GM12891 (cell line): ENCODE measurements at regions not wholly inside any gene's neighbourhood (a gene's known extent, or its start where the extent isn't known, plus 50 kb on each side); places are given as distances from the start of the nearest gene placed in this dataset.

ENCODE experiments used
- PAX5 ChIP-seq: IDR thresholded peaks from 2 replicates; pipeline ENCODE4 v1.6.1; 2011; ENCODE audit warnings: low read length, moderate library complexity, mild to moderate bottlenecking; ENCODE audit not compliant: insufficient read depth, severe bottlenecking
- POLR2A ChIP-seq: IDR thresholded peaks from 2 replicates; pipeline ENCODE4 v1.6.1; 2011; ENCODE audit warnings: low read depth, low read length, control low read depth
- POLR2AphosphoS5 ChIP-seq: IDR thresholded peaks from 2 replicates; pipeline ENCODE4 v1.6.1; 2011; ENCODE audit warnings: low read depth, low read length, control low read depth
- TAF1 ChIP-seq: IDR thresholded peaks from 2 replicates; pipeline ENCODE4 v1.6.1; 2011; ENCODE audit warnings: low read depth, low read length, control low read depth

DNA sequence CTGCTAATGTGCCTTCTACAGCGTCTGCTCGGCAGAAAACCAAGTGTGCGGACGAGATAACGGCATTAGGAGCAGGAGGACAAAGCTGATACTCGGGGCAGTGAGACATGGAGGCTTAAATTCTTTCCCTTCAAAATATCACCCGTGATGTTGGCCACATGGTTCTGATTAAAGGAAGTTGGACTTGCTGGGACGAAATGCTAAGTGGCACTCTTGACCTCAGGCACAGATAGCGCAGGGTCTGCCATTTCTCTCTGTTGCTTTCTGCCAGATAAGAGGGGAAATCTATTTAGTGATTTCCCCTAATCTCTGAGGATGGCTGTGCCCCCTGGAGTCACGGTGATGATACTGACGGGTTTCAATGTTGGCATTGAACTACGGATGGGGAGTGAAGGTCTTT, 509.6 kb upstream of the EEF2KMT start:
- TF ChIP-seq POLR2AphosphoS5 (no peak), TAF1 (no peak), POLR2A (no peak), PAX5 (no peak)
